BJ (cell line): ENCODE measurements at regions not wholly inside any gene's neighbourhood (a gene's known extent, or its start where the extent isn't known, plus 50 kb on each side); places are given as distances from the start of the nearest gene placed in this dataset.

Source experiments
- CTCF ChIA-PET: fragments of 350-600 bp; formaldehyde crosslinking; extraction: SDS; loops from one replicate; lab custom pipeline; 2021; ENCODE audit warnings: antibody characterized with exemption, inconsistent platforms; lab: Yijun Ruan, JAX
- POLR2A ChIA-PET: fragments of 300-600 bp; sonication (Branson Sonifier 250); formaldehyde crosslinking; extraction: SDS; loops from one replicate; lab custom pipeline; 2021; ENCODE audit warnings: antibody characterized with exemption; lab: Charles Lee
- DNase-seq: peaks from one replicate; pipeline ENCODE4 v3.0.0-alpha.2; 2011; ENCODE audit warnings: low read depth
- H3K27me3 ChIP-seq: 2 replicates; pipeline ENCODE4 v1.6.0; 2011; ENCODE audit warnings: low read length; ENCODE audit not compliant: control insufficient read depth, insufficient read depth
- H3K36me3 ChIP-seq: 2 replicates; pipeline ENCODE4 v1.5.1; 2011; ENCODE audit warnings: low read length; ENCODE audit not compliant: control insufficient read depth, insufficient read depth
- H3K4me3 ChIP-seq: 2 replicates; pipeline ENCODE4 v1.5.1; 2011; ENCODE audit warnings: low read depth, mild to moderate bottlenecking, control low read depth, low read length
- CTCF ChIP-seq: IDR thresholded peaks from 2 replicates; pipeline ENCODE4 v1.5.1; 2011; ENCODE audit warnings: low read depth, mild to moderate bottlenecking, control low read depth, inconsistent platforms, low read length, moderate library complexity; ENCODE audit not compliant: insufficient read depth

GRCh38 chr2:125364984-125365265 is 1291.0 kb upstream of the GYPC start:
- POLR2A ChIA-PET = no interaction called here
- no peak for TF ChIP-seq CTCF

GRCh38 chr2:125371867-125372266 is 1284.1 kb upstream of the GYPC start:
- POLR2A ChIA-PET = no interaction called here
- Histone ChIP-seq H3K36me3 (no peaks in the 10 kb centered on the region), H3K4me3 (no peak overlapping the region), H3K27me3 (no peaks in the 10 kb centered on the region)
- no peak for TF ChIP-seq CTCF
- no peak for DNase-seq
- CTCF ChIA-PET = no interaction called here

More at GRCh38 chr2:125364984-125365265, 1291.0 kb upstream of the GYPC start:
- CTCF ChIA-PET = no interaction called here
- DNase-seq = no peak
- Histone ChIP-seq H3K27me3 (no peaks in the 10 kb centered on the region), H3K36me3 (no peaks in the 10 kb centered on the region), H3K4me3 (no peak overlapping the region)

GRCh38 chr2:125373293-125373692 is 1282.7 kb upstream of the GYPC start:
- no peak for DNase-seq
- no peak overlapping the region for H3K4me3 ChIP-seq
- ChIA-PET POLR2A (no interaction called here), CTCF (interaction anchor here (0.7 kb wide), 1 partner anchor 71 kb away, joined by 4 read pairs; no protein-coding TSS in a partner anchor)
- no peaks in the 10 kb centered on the region for H3K36me3 ChIP-seq
- TF ChIP-seq CTCF = no peak
- H3K27me3 ChIP-seq = no peaks in the 10 kb centered on the region

- ChIA-PET POLR2A (no interaction called here), CTCF (no interaction called here)
- Histone ChIP-seq H3K4me3 (no peak overlapping the region), H3K27me3 (no peaks in the 10 kb centered on the region), H3K36me3 (no peaks in the 10 kb centered on the region)
- TF ChIP-seq CTCF = no peak
- no peak for DNase-seq
Measured at GRCh38 chr2:125386074-125386473, 1269.9 kb upstream of the GYPC start.

- Histone ChIP-seq H3K36me3 (no peaks in the 10 kb centered on the region), H3K27me3 (no peaks in the 10 kb centered on the region), H3K4me3 (no peak overlapping the region)
- no peak for DNase-seq
- POLR2A ChIA-PET = no interaction called here
- CTCF ChIA-PET = interaction anchor here (0.8 kb wide), 1 partner anchor 14 kb away, joined by 3 read pairs; no protein-coding TSS in a partner anchor
- TF ChIP-seq CTCF = no peak
Measured at GRCh38 chr2:125397535-125398251, 1258.3 kb upstream of the GYPC start.
